HCT116 (cell line): ENCODE measurements at regions not wholly inside any gene's neighbourhood (a gene's known extent, or its start where the extent isn't known, plus 50 kb on each side); places are given as distances from the start of the nearest gene placed in this dataset.

Experiments
- ATAC-seq: fragments of 200-7000 bp; cut with Tn5 transposase; 2 replicates; pipeline ENCODE4 v1.9.1; 2020; ENCODE audit warnings: mild to moderate bottlenecking, moderate library complexity
- BruUV-seq: library from RNA; stranded (reverse); fragments of 400-500 nt; replicated peaks from 2 replicates; lab custom pipeline; 2021; lab: Mats Ljungman, UMichigan
- CTCF ChIA-PET: fragments of 300-600 bp; sonication (Branson Sonifier 250); formaldehyde crosslinking; loops from one replicate; lab custom pipeline; 2021; ENCODE audit warnings: antibody characterized with exemption; lab: Charles Lee
- POLR2A ChIA-PET: fragments of 300-600, 350-600 bp; sonication (Branson Sonifier 250); formaldehyde crosslinking; loops from one replicate; lab custom pipeline; 2021; ENCODE audit warnings: antibody characterized with exemption; lab: Charles Lee
- RAD21 ChIA-PET, 2 experiments: fragments of 300-600 bp; sonication (Branson Sonifier 250); formaldehyde crosslinking; loops; one replicate each; lab custom pipeline; 2023; ENCODE audit warnings: low total read pairs in 2 of 2; ENCODE audit not compliant: uncharacterized antibody in 2 of 2, unreplicated experiment in 2 of 2, low non-redundant PET in 1 of 2; lab: Charles Lee
- DNase-seq: peaks from one replicate; pipeline ENCODE4 v3.0.0-alpha.2; 2010; ENCODE audit warnings: low read depth, low spot score
- H2AFZ ChIP-seq: fragments of 200-600 bp; shearing (Covaris generic), sonication (generic); 2 replicates; pipeline ENCODE4 v1.6.1; 2017; ENCODE audit warnings: low read depth, mixed run types, mixed read lengths, antibody characterized with exemption, low read length; ENCODE audit not compliant: poor library complexity, severe bottlenecking
- H3K27ac ChIP-seq: 2 replicates; pipeline ENCODE4 v1.5.1; 2012; ENCODE audit warnings: low read depth, low read length
- H3K27me3 ChIP-seq: fragments of 200-600 bp; sonication (generic); 2 replicates; pipeline ENCODE4 v1.6.1; 2016; ENCODE audit warnings: mixed run types, low read length, mixed read lengths; ENCODE audit not compliant: insufficient read depth
- H3K36me3 ChIP-seq, 2 experiments: fragments of 200-500 bp in 1 of 2; fragments of 200-600 bp in 1 of 2; sonication (Bioruptor generic) in 1 of 2; sonication (generic) in 1 of 2; 2 replicates each; pipeline versions ENCODE4 v1.5.1 to v1.6.1; 2014 to 2016; ENCODE audit warnings: low read length in 2 of 2, inconsistent platforms in 1 of 2, mixed read lengths in 1 of 2, mixed run types in 1 of 2; ENCODE audit not compliant: insufficient read depth in 2 of 2, control insufficient read depth in 1 of 2
- H3K4me1 ChIP-seq, 2 experiments: fragments of 200-600 bp in 1 of 2; sonication (generic) in 1 of 2; 2 replicates each; pipeline versions ENCODE4 v1.5.1 to v1.6.1; 2012 to 2017; ENCODE audit warnings: low read length in 2 of 2, inconsistent platforms in 1 of 2, mild to moderate bottlenecking in 1 of 2, mixed read lengths in 1 of 2, mixed run types in 1 of 2, moderate library complexity in 1 of 2; ENCODE audit not compliant: insufficient read depth in 2 of 2, control insufficient read depth in 1 of 2
- H3K4me2 ChIP-seq: fragments of 200-600 bp; sonication (generic); 2 replicates; pipeline ENCODE4 v1.6.1; 2017; ENCODE audit warnings: mixed run types, low read length, mixed read lengths
- H3K4me3 ChIP-seq, 2 experiments: fragments of 200-600 bp in 1 of 2; sonication (generic) in 1 of 2; replicated peaks in 1 of 2; 2 replicates each; pipeline ENCODE4 v1.5.1; 2011 to 2016; ENCODE audit warnings: low read length in 2 of 2, control low read depth in 1 of 2, low read depth in 1 of 2, mild to moderate bottlenecking in 1 of 2, mixed read lengths in 1 of 2, mixed run types in 1 of 2
- H3K79me2 ChIP-seq: fragments of 200-600 bp; sonication (generic); 2 replicates; pipeline ENCODE4 v1.6.1; 2017; ENCODE audit warnings: mild to moderate bottlenecking, mixed run types, low read length, moderate library complexity, mixed read lengths; ENCODE audit not compliant: insufficient read depth
- H3K9ac ChIP-seq: fragments of 200-600 bp; sonication (generic); 2 replicates; pipeline ENCODE4 v1.6.1; 2016; ENCODE audit warnings: low read length, mixed read lengths
- H3K9me2 ChIP-seq: fragments of 200-600 bp; sonication (generic), shearing (Covaris generic); 2 replicates; pipeline ENCODE4 v1.6.1; 2017; ENCODE audit warnings: mixed run types, mild to moderate bottlenecking, moderate library complexity; ENCODE audit not compliant: insufficient read depth
- H3K9me3 ChIP-seq, 2 experiments: fragments of 200-500 bp in 1 of 2; fragments of 200-600 bp in 1 of 2; sonication (Bioruptor generic) in 1 of 2; sonication (generic) in 1 of 2; 2 replicates each; pipeline ENCODE4 v1.6.1; 2014 to 2017; ENCODE audit warnings: low read length in 2 of 2, mixed read lengths in 2 of 2, inconsistent platforms in 1 of 2, low read depth in 1 of 2, mild to moderate bottlenecking in 1 of 2, mixed run types in 1 of 2, moderate library complexity in 1 of 2; ENCODE audit not compliant: control insufficient read depth in 1 of 2, insufficient read depth in 1 of 2
- H4K20me1 ChIP-seq: fragments of 200-600 bp; sonication (generic), shearing (Covaris generic); 2 replicates; pipeline ENCODE4 v1.6.1; 2017; ENCODE audit warnings: mixed run types, mild to moderate bottlenecking, moderate library complexity; ENCODE audit not compliant: insufficient read depth
- EZH2 ChIP-seq: fragments of 200-600 bp; sonication (generic); IDR thresholded peaks from 2 replicates; pipeline ENCODE4 v1.6.1; 2017; ENCODE audit warnings: antibody characterized with exemption, mixed run types
- FOSL1 ChIP-seq: IDR thresholded peaks from 2 replicates; pipeline ENCODE4 v1.6.1; 2012; ENCODE audit warnings: low read depth
- JUND ChIP-seq: IDR thresholded peaks from 2 replicates; pipeline ENCODE4 v1.6.1; 2012
- POLR2A ChIP-seq: IDR thresholded peaks from 2 replicates; pipeline ENCODE4 v1.7.0; 2011; ENCODE audit warnings: borderline replicate concordance; ENCODE audit not compliant: insufficient read depth, insufficient read length; ENCODE audit errors: extremely low read depth
- POLR2AphosphoS5 ChIP-seq: IDR thresholded peaks from 2 replicates; pipeline ENCODE4 v1.6.1; 2011; ENCODE audit warnings: mild to moderate bottlenecking, low read depth, low read length, moderate library complexity
- REST ChIP-seq: IDR thresholded peaks from 2 replicates; pipeline ENCODE4 v1.6.1; 2012; ENCODE audit warnings: low read depth
- SRF ChIP-seq: IDR thresholded peaks from 2 replicates; pipeline ENCODE4 v1.6.1; 2012; ENCODE audit warnings: low read depth
- ZFX ChIP-seq: fragments of 450-650 bp; IDR thresholded peaks from 2 replicates; pipeline ENCODE4 v1.6.1; 2017
- intact Hi-C: fragments of 100-400 bp; cut with micrococcal nuclease; formaldehyde crosslinking; loops from 2 replicates; pipeline ENCODE4 v1.10.0; 2022
- TF ChIP-seq, protein P1 (sequence below), 3 experiments: fragments of 200-600 bp in 1 of 3; sonication (generic) in 1 of 3; IDR thresholded peaks in 2 of 3; conservative IDR thresholded peaks in 1 of 3; 2 replicates each; pipeline ENCODE4 v1.5.1; 2012 to 2017; ENCODE audit warnings: low read depth in 2 of 3, low read length in 2 of 3, antibody characterized with exemption in 1 of 3, borderline replicate concordance in 1 of 3, control low read depth in 1 of 3, mild to moderate bottlenecking in 1 of 3, mixed read lengths in 1 of 3, mixed run types in 1 of 3, moderate library complexity in 1 of 3; ENCODE audit not compliant: insufficient read depth in 1 of 3

- Histone ChIP-seq H3K27me3 (no peaks in the 10 kb centered on the region), H3K4me2 (no peak overlapping the region), H3K4me1 (no peaks in the 10 kb centered on the region), H3K9me3 (peaks cover 5 to 12% of the 10 kb centered on the region in 2 experiments; a peak in 2 of 4 replicates), H3K79me2 (no peaks in the 10 kb centered on the region), H3K27ac (no peak overlapping the region), H3K9ac (no peak overlapping the region), H3K9me2 (no peaks in the 10 kb centered on the region), H3K36me3 (no peaks in the 10 kb centered on the region), H4K20me1 (no peaks in the 10 kb centered on the region), H2AFZ (no peak overlapping the region), H3K4me3 (no peak overlapping the region)
- no TSS peak for BruUV-seq
- ATAC-seq, result no peak
- POLR2A ChIA-PET, result no interaction called here
- RAD21 ChIA-PET, result no interaction called here
- TF ChIP-seq REST (no peak), EZH2 (no peak), JUND (no peak), POLR2AphosphoS5 (no peak), POLR2A (no peak), SRF (no peak), FOSL1 (no peak), ZFX (no peak)
- TF ChIP-seq, protein P1, sequence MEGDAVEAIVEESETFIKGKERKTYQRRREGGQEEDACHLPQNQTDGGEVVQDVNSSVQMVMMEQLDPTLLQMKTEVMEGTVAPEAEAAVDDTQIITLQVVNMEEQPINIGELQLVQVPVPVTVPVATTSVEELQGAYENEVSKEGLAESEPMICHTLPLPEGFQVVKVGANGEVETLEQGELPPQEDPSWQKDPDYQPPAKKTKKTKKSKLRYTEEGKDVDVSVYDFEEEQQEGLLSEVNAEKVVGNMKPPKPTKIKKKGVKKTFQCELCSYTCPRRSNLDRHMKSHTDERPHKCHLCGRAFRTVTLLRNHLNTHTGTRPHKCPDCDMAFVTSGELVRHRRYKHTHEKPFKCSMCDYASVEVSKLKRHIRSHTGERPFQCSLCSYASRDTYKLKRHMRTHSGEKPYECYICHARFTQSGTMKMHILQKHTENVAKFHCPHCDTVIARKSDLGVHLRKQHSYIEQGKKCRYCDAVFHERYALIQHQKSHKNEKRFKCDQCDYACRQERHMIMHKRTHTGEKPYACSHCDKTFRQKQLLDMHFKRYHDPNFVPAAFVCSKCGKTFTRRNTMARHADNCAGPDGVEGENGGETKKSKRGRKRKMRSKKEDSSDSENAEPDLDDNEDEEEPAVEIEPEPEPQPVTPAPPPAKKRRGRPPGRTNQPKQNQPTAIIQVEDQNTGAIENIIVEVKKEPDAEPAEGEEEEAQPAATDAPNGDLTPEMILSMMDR (IDR thresholded peaks at IDR 0.05 in 2 of 3, conservative IDR thresholded peaks at IDR 0.05 in 1 of 3; ENCODE audit: borderline replicate concordance in 1 of 3, insufficient read depth in 1 of 3, low read depth in 2 of 3, low read length in 2 of 3), result no peak
- CTCF ChIA-PET, result no interaction called here
- intact Hi-C loops, result no loop called here
- no peak for DNase-seq
Observed at GRCh38 chr2:66885775-66886383, 451.0 kb downstream of the MEIS1 start.
